PC-3 (cell line): ENCODE measurements at regions not wholly inside any gene's neighbourhood (a gene's known extent, or its start where the extent isn't known, plus 50 kb on each side); places are given as distances from the start of the nearest gene placed in this dataset.

ENCODE experiments used
- ATAC-seq: fragments of 200-7000 bp; cut with Tn5 transposase; 2 replicates; pipeline ENCODE4 v1.9.1; 2020; ENCODE audit warnings: mild to moderate bottlenecking, moderate library complexity
- BruUV-seq: library from RNA; stranded (reverse); fragments of 400-500 nt; replicated peaks from 2 replicates; lab custom pipeline; 2021; lab: Mats Ljungman, UMichigan
- CTCF ChIA-PET: fragments of 300-600 bp; sonication (Branson Sonifier 250); formaldehyde crosslinking; loops from one replicate; lab custom pipeline; 2022; ENCODE audit warnings: antibody characterized with exemption; lab: Charles Lee
- POLR2A ChIA-PET: fragments of 300-600 bp; sonication (Branson Sonifier 250); formaldehyde crosslinking; loops from one replicate; lab custom pipeline; 2022; ENCODE audit warnings: antibody characterized with exemption; ENCODE audit not compliant: unreplicated experiment; lab: Charles Lee
- DNase-seq: peaks from one replicate; pipeline ENCODE4 v3.0.0-alpha.2; 2015
- H2AFZ ChIP-seq: fragments of 300-600 bp; sonication (generic); 2 replicates; pipeline ENCODE4 v1.6.0; 2016; ENCODE audit warnings: antibody characterized with exemption, low read length
- H3F3A ChIP-seq: fragments of 300-600 bp; sonication (generic); one replicate; pipeline ENCODE4 v1.6.0; 2017; ENCODE audit warnings: antibody characterized with exemption, low read length, control low read depth, mild to moderate bottlenecking; ENCODE audit not compliant: unreplicated experiment
- H3K27ac ChIP-seq: fragments of 300-600 bp; sonication (generic); 2 replicates; pipeline ENCODE4 v1.5.1; 2016; ENCODE audit warnings: mild to moderate bottlenecking, low read length
- H3K27me3 ChIP-seq: fragments of 300-600 bp; sonication (generic); 2 replicates; pipeline ENCODE4 v1.6.1; 2016; ENCODE audit warnings: low read length, mixed read lengths
- H3K36me3 ChIP-seq: fragments of 300-600 bp; sonication (generic); 2 replicates; pipeline ENCODE4 v1.6.1; 2016; ENCODE audit warnings: low read depth, mixed run types, low read length, mixed read lengths
- H3K4me1 ChIP-seq: fragments of 300-600 bp; sonication (generic); 2 replicates; pipeline ENCODE4 v1.5.1; 2016; ENCODE audit warnings: low read length; ENCODE audit not compliant: insufficient read depth
- H3K4me2 ChIP-seq: fragments of 300-600 bp; sonication (generic); 2 replicates; pipeline ENCODE4 v1.6.0; 2016; ENCODE audit warnings: low read length
- H3K4me3 ChIP-seq: fragments of 300-600 bp; sonication (generic); 2 replicates; pipeline ENCODE4 v1.5.1; 2016; ENCODE audit warnings: mild to moderate bottlenecking, low read length, mixed read lengths
- H3K79me2 ChIP-seq: fragments of 300-600 bp; sonication (generic); 2 replicates; pipeline ENCODE4 v1.6.1; 2017; ENCODE audit warnings: low read length, mixed read lengths
- H3K9ac ChIP-seq: fragments of 300-600 bp; sonication (generic); 2 replicates; pipeline ENCODE4 v1.6.0; 2016; ENCODE audit warnings: mild to moderate bottlenecking, low read length
- H3K9me2 ChIP-seq: fragments of 300-600 bp; sonication (generic); replicated peaks from 2 replicates; pipeline ENCODE4 v1.6.1; 2016; ENCODE audit warnings: mixed run types, low read length, mixed read lengths
- H3K9me3 ChIP-seq: fragments of 300-600 bp; sonication (generic); 2 replicates; pipeline ENCODE4 v1.6.1; 2016; ENCODE audit warnings: low read length, mixed read lengths
- H4K20me1 ChIP-seq: fragments of 300-600 bp; sonication (generic); 2 replicates; pipeline ENCODE4 v1.6.1; 2016; ENCODE audit warnings: low read length, mixed read lengths
- CTCF ChIP-seq: fragments of 300-600 bp; sonication (generic); conservative IDR thresholded peaks from 2 replicates; pipeline ENCODE4 v1.5.1; 2017; ENCODE audit warnings: antibody characterized with exemption, low read depth, mild to moderate bottlenecking, low read length
- EZH2 ChIP-seq: fragments of 300-600 bp; sonication (generic); IDR thresholded peaks from one replicate; pipeline ENCODE4 v1.6.1; 2017; ENCODE audit warnings: antibody characterized with exemption, mild to moderate bottlenecking, low read length; ENCODE audit not compliant: unreplicated experiment
- EZH2phosphoT487 ChIP-seq: fragments of 300-600 bp; sonication (generic); IDR thresholded peaks from 2 replicates; pipeline ENCODE4 v1.6.1; 2018; ENCODE audit warnings: mild to moderate bottlenecking, antibody characterized with exemption, low read length, borderline replicate concordance
- intact Hi-C: fragments of 100-400 bp; cut with micrococcal nuclease; formaldehyde crosslinking; loops from 2 replicates; pipeline ENCODE4 v1.9.0; 2023

GRCh38 chr1:105398909-105399308 is 1649.2 kb downstream of the AMY1C start:
- no peak for DNase-seq
- no peaks in the 10 kb centered on the region for H3F3A ChIP-seq
- no peaks in the 10 kb centered on the region for H3K9me3 ChIP-seq
- H3K4me1 ChIP-seq = no peaks in the 10 kb centered on the region
- no TSS peak for BruUV-seq
- ATAC-seq = no peak
- TF ChIP-seq EZH2 = no peak
- no peak for TF ChIP-seq EZH2phosphoT487
- TF ChIP-seq CTCF = no peak
- CTCF ChIA-PET = no interaction called here
- POLR2A ChIA-PET = no interaction called here
- no peak overlapping the region for H2AFZ ChIP-seq
- no peak overlapping the region for H3K4me2 ChIP-seq
- H3K36me3 ChIP-seq = no peaks in the 10 kb centered on the region
- intact Hi-C loops = no loop called here
- H4K20me1 ChIP-seq = no peaks in the 10 kb centered on the region
- no peak overlapping the region for H3K27ac ChIP-seq
- no peaks in the 10 kb centered on the region for H3K79me2 ChIP-seq
- no peaks in the 10 kb centered on the region for H3K27me3 ChIP-seq
- no peaks in the 10 kb centered on the region for H3K9me2 ChIP-seq
- no peak overlapping the region for H3K4me3 ChIP-seq
- H3K9ac ChIP-seq = no peak overlapping the region

GRCh38 chr1:105399716-105400115 is 1650.0 kb downstream of the AMY1C start:
- no peaks in the 10 kb centered on the region for H4K20me1 ChIP-seq
- H3K9me3 ChIP-seq = no peaks in the 10 kb centered on the region
- DNase-seq = no peak
- H3K4me3 ChIP-seq = no peak overlapping the region
- no peak overlapping the region for H3K27ac ChIP-seq
- intact Hi-C loops = no loop called here
- H3K36me3 ChIP-seq = no peaks in the 10 kb centered on the region
- no peaks in the 10 kb centered on the region for H3K27me3 ChIP-seq
- no peak overlapping the region for H3K4me2 ChIP-seq
- H3K79me2 ChIP-seq = no peaks in the 10 kb centered on the region
- H3F3A ChIP-seq = no peaks in the 10 kb centered on the region
- ATAC-seq = no peak
- TF ChIP-seq EZH2 (no peak), CTCF (no peak), EZH2phosphoT487 (no peak)
- H2AFZ ChIP-seq = no peak overlapping the region
- H3K9ac ChIP-seq = no peak overlapping the region
- H3K4me1 ChIP-seq = no peaks in the 10 kb centered on the region
- CTCF ChIA-PET = no interaction called here
- no peaks in the 10 kb centered on the region for H3K9me2 ChIP-seq
- BruUV-seq = no TSS peak
- POLR2A ChIA-PET = no interaction called here

- H3K9me3 ChIP-seq = 0 out of 2 replicates have a peak, but pooled peaks cover 4% of the 10 kb centered on the region
- H3K9ac ChIP-seq = no peak overlapping the region
- H3K4me2 ChIP-seq = no peak overlapping the region
- ChIA-PET CTCF (no interaction called here), POLR2A (no interaction called here)
- DNase-seq (no peak), ATAC-seq (no peak)
- intact Hi-C loops = no loop called here
- no peaks in the 10 kb centered on the region for H3K79me2 ChIP-seq
- no peaks in the 10 kb centered on the region for H3F3A ChIP-seq
- H3K9me2 ChIP-seq = no peaks in the 10 kb centered on the region
- H4K20me1 ChIP-seq = no peaks in the 10 kb centered on the region
- no peaks in the 10 kb centered on the region for H3K36me3 ChIP-seq
- no TSS peak for BruUV-seq
- H3K4me3 ChIP-seq = no peak overlapping the region
- H2AFZ ChIP-seq = no peak overlapping the region
- H3K4me1 ChIP-seq = no peaks in the 10 kb centered on the region
- TF ChIP-seq CTCF = no peak
- TF ChIP-seq EZH2phosphoT487 = no peak
- no peak for TF ChIP-seq EZH2
- no peak overlapping the region for H3K27ac ChIP-seq
- H3K27me3 ChIP-seq = no peaks in the 10 kb centered on the region
Observed at GRCh38 chr1:105416261-105416660, 1640.2 kb upstream of the PRMT6 start.
